H1 (cell line): ENCODE measurements at regions not wholly inside any gene's neighbourhood (a gene's known extent, or its start where the extent isn't known, plus 50 kb on each side); places are given as distances from the start of the nearest gene placed in this dataset.

Experiments
- EP300 ChIP-seq, 2 experiments: IDR thresholded peaks; 1 replicate in 1 of 2; 2 replicates in 1 of 2; pipeline ENCODE4 v1.6.1; 2011 to 2012; ENCODE audit warnings: low read depth in 2 of 2, low read length in 2 of 2, mild to moderate bottlenecking in 2 of 2, borderline replicate concordance in 1 of 2, inconsistent platforms in 1 of 2, moderate library complexity in 1 of 2
- EZH2 ChIP-seq: fragments of 200-600 bp; sonication (generic); IDR thresholded peaks from 2 replicates; pipeline ENCODE4 v1.7.1; 2012; ENCODE audit warnings: low read depth, mild to moderate bottlenecking, moderate library complexity, low read length, inconsistent platforms; ENCODE audit not compliant: severe bottlenecking
- JUND ChIP-seq: IDR thresholded peaks from 2 replicates; pipeline ENCODE4 v1.6.1; 2011; ENCODE audit warnings: mild to moderate bottlenecking, improper control_type of control experiment, low read length

GRCh38 chr7:25304691-25305090 is 76.4 kb upstream of the NPVF start (continued):
- TF ChIP-seq EP300 (IDR thresholded peaks at IDR 0.05; ENCODE audit: borderline replicate concordance in 1 of 2, low read depth in 2 of 2, low read length in 2 of 2) (no peak), JUND (no peak), EZH2 (no peak)
